ENCODE measurements at regions not wholly inside any gene's neighbourhood (a gene's known extent, or its start where the extent isn't known, plus 50 kb on each side); places are given as distances from the start of the nearest gene placed in this dataset.

GRCh38 chr9:11892401-11892800 lies 800.8 kb upstream of the TYRP1 start:
- TF ChIP-seq SUZ12 (IDR thresholded peaks at IDR 0.05; ENCODE audit: extremely low read depth, insufficient read depth, insufficient read length) (no peak), YY1 (IDR thresholded peaks at IDR 0.05; ENCODE audit: insufficient read depth, insufficient read length) (no peak)
